Adrenal gland (tissue), 9 donors: ENCODE measurements at regions not wholly inside any gene's neighbourhood (a gene's known extent, or its start where the extent isn't known, plus 50 kb on each side); places are given as distances from the start of the nearest gene placed in this dataset.

Source experiments
- DNase-seq, 7 donors: peaks; one replicate each; pipeline ENCODE4 v3.0.0-alpha.2; 2019 to 2020
- H3K27ac ChIP-seq, 5 donors: fragments of 200-600 bp; sonication (generic) in 4 of 5; 1 replicate in 3 of 5; 2 replicates in 2 of 5; pipeline versions ENCODE4 v1.5.1 to v1.8.0; 2016 to 2020; ENCODE audit warnings: mild to moderate bottlenecking in 1 of 5
- H3K27me3 ChIP-seq: fragments of 200-600 bp; 2 replicates; pipeline ENCODE4 v1.8.0; 2021
- H3K36me3 ChIP-seq, 2 donors: fragments of 200-600 bp; replicated peaks in 1 of 2; 1 replicate in 1 of 2; 2 replicates in 1 of 2; pipeline versions ENCODE4 v1.5.1 to v1.8.0; 2018 to 2022
- H3K4me1 ChIP-seq, 2 donors: fragments of 200-600 bp; replicated peaks in 1 of 2; 1 replicate in 1 of 2; 2 replicates in 1 of 2; pipeline versions ENCODE4 v1.5.1 to v1.8.0; 2018 to 2021
- H3K4me3 ChIP-seq, 4 donors: fragments of 200-600 bp; sonication (generic) in 3 of 4; one replicate each; pipeline ENCODE4 v1.5.1; 2016 to 2018
- H3K9me3 ChIP-seq, 3 donors: fragments of 200-600 bp; sonication (generic) in 1 of 3; replicated peaks in 1 of 3; 1 replicate in 2 of 3; 2 replicates in 1 of 3; pipeline versions ENCODE4 v1.5.1 to v1.8.0; 2016 to 2021
- POLR2A ChIP-seq, 2 donors: fragments of 450-650 bp; IDR thresholded peaks; one replicate each; pipeline ENCODE4 v1.6.1; 2017; ENCODE audit warnings: antibody characterized with exemption in 2 of 2, mild to moderate bottlenecking in 2 of 2, moderate library complexity in 1 of 2
- WGBS, 4 donors: extraction: QIAGEN DNeasy Blood & Tissue Kit in 2 of 4; methylation state at CpG; one replicate each; pipeline versions ENCODE4 v1.1.5 to v1.1.7; 2013 to 2017; 5-methylcytosine and 5-hydroxymethylcytosine counted together
- intact Hi-C, 2 donors: fragments of 100-400 bp; cut with DNase I; formaldehyde crosslinking; loops; one replicate each; pipeline versions ENCODE4 v1.14.1 to v1.15.0; 2022 to 2023
- TF ChIP-seq, protein P1 (sequence below), 6 experiments: fragments of 450-650 bp in 4 of 6; fragments of 200-600 bp in 2 of 6; sonication (generic) in 1 of 6; IDR thresholded peaks; 1 replicate in 5 of 6; 2 replicates in 1 of 6; pipeline versions ENCODE4 v1.5.1 to v1.8.0; 2016 to 2021; ENCODE audit warnings: antibody characterized with exemption in 6 of 6, mild to moderate bottlenecking in 2 of 6, moderate library complexity in 1 of 6
- donor health status: healthy with polysubstance abuse.
- donor health status: Bipolar disorder and iron deficiency.
- donor health status: DM: yes; HTN: yes; CAD: no.
- donor health status: DM: no; HTN: no; CAD: no.
- donor health status: DM: no; HTN: no; CAD: no.

DNA sequence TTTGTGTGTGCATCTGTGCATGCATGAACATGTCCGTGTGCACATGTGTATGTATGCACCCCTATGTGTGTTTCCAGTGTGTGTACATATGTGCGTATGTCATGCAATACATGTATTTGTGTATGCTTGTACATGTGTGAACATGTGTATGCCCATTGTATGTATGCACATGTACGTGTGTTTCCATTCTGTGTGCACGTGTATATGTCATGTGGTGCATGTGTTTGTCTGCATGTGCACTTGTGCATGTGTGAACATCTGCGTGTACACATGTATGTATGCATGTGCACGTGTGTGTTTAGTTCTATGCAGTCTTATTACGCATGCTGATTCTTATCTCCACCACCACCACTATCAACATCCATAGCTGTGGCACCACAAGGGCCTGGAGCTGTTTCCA, 403.5 kb upstream of the IRX4 start:
- H3K9me3 ChIP-seq: no peaks in the 10 kb centered on the region
- 73 to 80% (median 76%) methylated on average over 7 of the region's 7 CpGs for WGBS, 4 donors
- no peaks in the 10 kb centered on the region for H3K36me3 ChIP-seq
- TF ChIP-seq POLR2A (IDR thresholded peaks at IDR 0.05): no peak
- TF ChIP-seq, protein P1, sequence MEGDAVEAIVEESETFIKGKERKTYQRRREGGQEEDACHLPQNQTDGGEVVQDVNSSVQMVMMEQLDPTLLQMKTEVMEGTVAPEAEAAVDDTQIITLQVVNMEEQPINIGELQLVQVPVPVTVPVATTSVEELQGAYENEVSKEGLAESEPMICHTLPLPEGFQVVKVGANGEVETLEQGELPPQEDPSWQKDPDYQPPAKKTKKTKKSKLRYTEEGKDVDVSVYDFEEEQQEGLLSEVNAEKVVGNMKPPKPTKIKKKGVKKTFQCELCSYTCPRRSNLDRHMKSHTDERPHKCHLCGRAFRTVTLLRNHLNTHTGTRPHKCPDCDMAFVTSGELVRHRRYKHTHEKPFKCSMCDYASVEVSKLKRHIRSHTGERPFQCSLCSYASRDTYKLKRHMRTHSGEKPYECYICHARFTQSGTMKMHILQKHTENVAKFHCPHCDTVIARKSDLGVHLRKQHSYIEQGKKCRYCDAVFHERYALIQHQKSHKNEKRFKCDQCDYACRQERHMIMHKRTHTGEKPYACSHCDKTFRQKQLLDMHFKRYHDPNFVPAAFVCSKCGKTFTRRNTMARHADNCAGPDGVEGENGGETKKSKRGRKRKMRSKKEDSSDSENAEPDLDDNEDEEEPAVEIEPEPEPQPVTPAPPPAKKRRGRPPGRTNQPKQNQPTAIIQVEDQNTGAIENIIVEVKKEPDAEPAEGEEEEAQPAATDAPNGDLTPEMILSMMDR (IDR thresholded peaks at IDR 0.05): no peak
- no peak overlapping the region for H3K4me3 ChIP-seq
- no peaks in the 10 kb centered on the region for H3K27me3 ChIP-seq
- intact Hi-C loops: no loop called here
- DNase-seq: no peak
- H3K27ac ChIP-seq: no peak overlapping the region
- no peaks in the 10 kb centered on the region for H3K4me1 ChIP-seq

DNA sequence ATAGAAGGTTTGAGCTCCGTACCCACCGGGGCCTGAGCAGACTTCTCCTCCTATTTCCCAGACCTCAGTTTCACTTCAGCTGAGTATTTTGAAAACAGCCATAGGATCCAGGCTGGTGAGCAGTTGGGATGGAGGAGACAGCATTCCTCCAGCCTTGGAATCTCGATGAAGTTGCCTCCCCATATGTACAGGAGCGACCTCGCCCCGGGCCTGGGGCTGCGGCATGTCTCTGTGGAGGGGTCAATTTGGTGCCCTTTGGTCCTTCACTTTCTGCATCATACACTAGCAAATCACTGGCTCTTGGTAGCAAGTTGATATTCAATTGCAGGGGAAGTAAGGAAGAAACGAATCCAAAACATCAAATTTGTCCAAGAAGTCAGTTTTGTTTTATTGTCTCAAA, 402.0 kb upstream of the IRX4 start:
- intact Hi-C loops: no loop called here
- Histone ChIP-seq H3K4me1 (no peaks in the 10 kb centered on the region), H3K9me3 (no peaks in the 10 kb centered on the region), H3K27me3 (no peaks in the 10 kb centered on the region), H3K27ac (no peak overlapping the region), H3K4me3 (no peak overlapping the region), H3K36me3 (no peaks in the 10 kb centered on the region)
- no peak for DNase-seq
- TF ChIP-seq, protein P1 (IDR thresholded peaks at IDR 0.05): no peak
- WGBS, 4 donors: 55 to 87% (median 82%) methylated on average over 7 to 8 of the region's 8 CpGs

DNA sequence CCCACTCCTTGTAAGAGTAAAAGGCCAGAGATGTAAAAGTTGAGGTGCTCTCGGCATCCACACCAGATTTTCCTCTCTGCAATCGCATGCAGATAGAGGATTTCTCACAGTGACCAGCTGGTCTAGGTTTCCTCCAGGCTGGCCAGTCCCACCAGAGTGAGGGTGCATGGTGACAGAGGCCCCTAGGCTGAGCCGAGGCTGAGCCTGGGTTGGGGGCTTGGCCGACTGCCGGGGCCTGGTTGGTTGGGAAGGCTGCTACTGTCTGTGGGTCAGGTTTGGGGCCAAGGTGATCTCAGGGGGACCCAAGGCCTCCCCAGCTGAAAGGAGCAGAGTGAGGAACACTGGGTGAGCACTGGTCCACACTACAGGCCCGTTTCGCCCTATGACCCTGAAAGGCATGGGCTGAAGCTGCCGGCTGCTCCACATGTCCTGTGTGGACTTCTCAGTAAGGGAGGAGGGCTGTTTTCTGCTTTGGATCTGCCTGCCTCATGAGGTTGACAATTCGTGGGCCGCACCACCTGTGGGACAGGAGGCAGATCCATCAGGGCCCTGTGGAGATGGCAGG, 400.8 kb upstream of the IRX4 start:
- Histone ChIP-seq H3K9me3 (no peaks in the 10 kb centered on the region), H3K27me3 (no peaks in the 10 kb centered on the region), H3K4me3 (no peak overlapping the region), H3K36me3 (no peaks in the 10 kb centered on the region), H3K27ac (no peak overlapping the region), H3K4me1 (no peaks in the 10 kb centered on the region)
- no peak for TF ChIP-seq POLR2A (IDR thresholded peaks at IDR 0.05)
- TF ChIP-seq, protein P1 (IDR thresholded peaks at IDR 0.05): no peak
- DNase-seq: no peak
- intact Hi-C loops: no loop called here
- 80 to 96% (median 84%) methylated on average over 4 to 10 of the region's 10 CpGs for WGBS, 4 donors

DNA sequence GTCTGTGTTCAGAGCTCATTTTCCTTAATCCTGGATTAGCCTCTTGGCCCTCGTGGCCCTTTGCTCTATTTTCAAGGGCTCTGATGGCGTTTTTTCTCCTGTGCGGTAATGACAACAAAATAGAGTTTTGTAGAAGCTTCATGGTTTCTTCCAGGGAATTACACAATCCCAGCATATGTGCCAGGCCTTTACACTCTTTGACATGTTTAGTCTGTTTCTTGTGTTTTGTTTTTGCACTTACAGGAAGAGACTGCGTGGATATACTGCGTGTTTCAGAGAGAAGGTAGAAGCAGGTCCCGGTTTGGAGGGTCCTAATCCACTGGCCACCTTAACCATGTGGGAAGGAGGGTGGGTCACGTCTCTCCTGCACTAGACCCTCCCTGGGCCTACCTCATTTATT, 400.2 kb upstream of the IRX4 start:
- Histone ChIP-seq H3K4me3 (no peak overlapping the region), H3K27ac (no peak overlapping the region), H3K4me1 (no peaks in the 10 kb centered on the region), H3K36me3 (no peaks in the 10 kb centered on the region), H3K9me3 (no peaks in the 10 kb centered on the region), H3K27me3 (no peaks in the 10 kb centered on the region)
- intact Hi-C loops: no loop called here
- no peak for DNase-seq
- no peak for TF ChIP-seq POLR2A (IDR thresholded peaks at IDR 0.05)
- TF ChIP-seq, protein P1 (IDR thresholded peaks at IDR 0.05): no peak
- 83 to 90% (median 87%) methylated on average over 7 of the region's 7 CpGs for WGBS, 4 donors
